CD4-positive, CD25-positive, alpha-beta regulatory T cell (primary cell): ENCODE measurements at regions not wholly inside any gene's neighbourhood (a gene's known extent, or its start where the extent isn't known, plus 50 kb on each side); places are given as distances from the start of the nearest gene placed in this dataset.

Experiments used
- ATAC-seq, 2 donors: fragments of 150-1000 bp; cut with Tn5 transposase; one replicate each; pipeline ENCODE4 v1.10.0; 2021; ENCODE audit warnings: low read depth in 2 of 2, moderate number of reproducible peaks in 2 of 2, moderate library complexity in 1 of 2
- DNase-seq, 3 donors: peaks; one replicate each; pipeline versions ENCODE4 v3.0.0 to v3.0.0-alpha.2; 2012 to 2022; ENCODE audit warnings: mixed read lengths in 1 of 3
- H3K27ac ChIP-seq: one replicate; pipeline ENCODE4 v1.7.0; 2013; ENCODE audit warnings: mild to moderate bottlenecking, low read length; ENCODE audit not compliant: insufficient read depth, poor library complexity, severe bottlenecking
- H3K27me3 ChIP-seq: one replicate; pipeline ENCODE4 v1.7.0; 2013; ENCODE audit warnings: low read length; ENCODE audit not compliant: control insufficient read depth, insufficient read depth
- H3K36me3 ChIP-seq: one replicate; pipeline ENCODE4 v1.7.0; 2013; ENCODE audit warnings: mild to moderate bottlenecking, low read length, moderate library complexity; ENCODE audit not compliant: control insufficient read depth, insufficient read depth
- H3K4me1 ChIP-seq: 2 replicates; pipeline ENCODE4 v1.7.0; 2013; ENCODE audit warnings: mild to moderate bottlenecking, low read length; ENCODE audit not compliant: insufficient read depth, control insufficient read depth, poor library complexity, severe bottlenecking
- H3K4me3 ChIP-seq: one replicate; pipeline ENCODE4 v1.7.0; 2013; ENCODE audit warnings: low read depth, mild to moderate bottlenecking, low read length, moderate library complexity
- H3K9me3 ChIP-seq, 2 experiments: 1 replicate in 1 of 2; 2 replicates in 1 of 2; pipeline ENCODE4 v1.7.0; 2013; ENCODE audit warnings: low read length in 2 of 2, mild to moderate bottlenecking in 1 of 2, moderate library complexity in 1 of 2; ENCODE audit not compliant: control insufficient read depth in 2 of 2
- H3K27ac Mint-ChIP-seq, 3 donors: one replicate each; pipeline ENCODE4 v1.8.0; 2020 to 2022; ENCODE audit warnings: mild to moderate bottlenecking in 3 of 3, mixed read lengths in 3 of 3, moderate library complexity in 2 of 3
- H3K27me3 Mint-ChIP-seq: one replicate; pipeline ENCODE4 v1.8.0; 2022; ENCODE audit warnings: mild to moderate bottlenecking, mixed read lengths
- H3K36me3 Mint-ChIP-seq: one replicate; pipeline ENCODE4 v1.8.0; 2020; ENCODE audit warnings: mixed read lengths
- H3K4me1 Mint-ChIP-seq, 4 donors: one replicate each; pipeline ENCODE4 v1.8.0; 2020 to 2022; ENCODE audit warnings: mixed read lengths in 4 of 4, mild to moderate bottlenecking in 1 of 4
- H3K4me3 Mint-ChIP-seq, 4 donors: one replicate each; pipeline ENCODE4 v1.8.0; 2020 to 2022; ENCODE audit warnings: mild to moderate bottlenecking in 4 of 4, mixed read lengths in 4 of 4, moderate library complexity in 3 of 4
- H3K9me3 Mint-ChIP-seq, 7 donors: one replicate each; pipeline ENCODE4 v1.8.0; 2020 to 2022; ENCODE audit warnings: mixed read lengths in 7 of 7, mild to moderate bottlenecking in 3 of 7, moderate library complexity in 2 of 7

DNA sequence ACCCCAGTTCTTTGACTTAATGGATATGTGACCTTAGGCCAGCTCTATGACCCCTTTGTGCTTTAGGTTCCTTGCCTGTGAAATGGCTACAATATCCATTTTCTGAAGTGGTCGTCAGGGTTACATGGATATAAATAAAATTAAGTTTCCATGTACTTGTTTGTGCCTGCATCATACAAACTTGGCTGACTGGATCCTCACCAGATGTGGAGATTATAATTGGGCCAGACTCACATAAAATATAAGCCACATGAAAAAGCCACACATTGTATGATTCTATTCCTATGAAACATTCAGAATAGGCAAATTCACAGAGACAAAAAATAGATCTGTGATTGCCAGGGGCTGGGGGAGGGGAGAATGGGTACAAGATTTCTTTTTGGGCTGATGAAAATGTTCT lies 100.9 kb upstream of the USP47 start:
- no peaks in the 10 kb centered on the region for H3K36me3 Mint-ChIP-seq
- peaks cover 3% of the 10 kb centered on the region for H3K27me3 ChIP-seq
- ATAC-seq (no peak), DNase-seq (no peak)
- peaks cover 26% of the 10 kb centered on the region for H3K27me3 Mint-ChIP-seq
- H3K4me1 ChIP-seq: no peaks in the 10 kb centered on the region
- peaks cover 0 to 2% (median 0%) of the 10 kb centered on the region in 7 donors for H3K9me3 Mint-ChIP-seq
- no peak overlapping the region for H3K27ac ChIP-seq
- no peak overlapping the region for H3K4me3 ChIP-seq
- H3K4me1 Mint-ChIP-seq: no peaks in the 10 kb centered on the region
- H3K9me3 ChIP-seq: no peaks in the 10 kb centered on the region
- no peaks in the 10 kb centered on the region for H3K36me3 ChIP-seq
- no peak overlapping the region for H3K4me3 Mint-ChIP-seq
- no peak overlapping the region for H3K27ac Mint-ChIP-seq

DNA sequence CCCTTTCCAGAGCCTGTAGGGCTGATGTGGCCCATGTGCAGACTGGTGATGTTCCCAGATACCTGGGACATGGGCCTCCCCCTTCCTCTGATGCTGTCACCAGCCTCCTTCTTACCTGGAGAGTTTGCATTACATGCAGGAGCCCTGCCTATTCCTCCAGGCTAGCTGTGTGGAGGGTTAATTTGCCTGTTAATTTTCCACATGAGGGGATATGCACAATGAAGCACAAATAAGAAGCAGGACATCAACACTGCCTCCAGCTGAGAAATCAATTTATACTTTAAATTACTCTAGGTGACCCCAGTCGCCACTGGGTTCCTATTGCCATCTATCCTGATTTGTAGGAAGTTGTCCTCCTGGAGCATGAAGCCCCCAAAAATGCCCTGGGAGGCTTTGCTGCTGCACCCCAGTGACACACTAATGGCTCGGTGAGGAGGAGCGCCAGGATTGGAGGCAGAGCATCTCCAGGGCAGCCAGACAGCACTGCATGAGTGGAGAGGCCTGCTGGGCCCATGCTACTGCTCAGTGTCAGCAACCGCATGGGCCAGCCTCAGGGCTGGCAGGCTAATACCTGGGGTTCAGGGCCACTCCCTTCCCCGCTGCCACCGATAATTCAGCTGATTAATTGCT lies 101.6 kb upstream of the USP47 start:
- peaks cover 3% of the 10 kb centered on the region for H3K27me3 ChIP-seq
- Mint-ChIP-seq H3K27ac (no peak overlapping the region), H3K9me3 (peaks cover 0 to under 1% (median 0%) of the 10 kb centered on the region in 7 donors), H3K36me3 (no peaks in the 10 kb centered on the region), H3K4me3 (no peak overlapping the region), H3K4me1 (no peaks in the 10 kb centered on the region), H3K27me3 (peaks cover 25% of the 10 kb centered on the region)
- H3K4me3 ChIP-seq: no peak overlapping the region
- ATAC-seq (no peak), DNase-seq (no peak)
- no peaks in the 10 kb centered on the region for H3K36me3 ChIP-seq
- no peak overlapping the region for H3K27ac ChIP-seq
- no peaks in the 10 kb centered on the region for H3K9me3 ChIP-seq
- H3K4me1 ChIP-seq: no peaks in the 10 kb centered on the region

DNA sequence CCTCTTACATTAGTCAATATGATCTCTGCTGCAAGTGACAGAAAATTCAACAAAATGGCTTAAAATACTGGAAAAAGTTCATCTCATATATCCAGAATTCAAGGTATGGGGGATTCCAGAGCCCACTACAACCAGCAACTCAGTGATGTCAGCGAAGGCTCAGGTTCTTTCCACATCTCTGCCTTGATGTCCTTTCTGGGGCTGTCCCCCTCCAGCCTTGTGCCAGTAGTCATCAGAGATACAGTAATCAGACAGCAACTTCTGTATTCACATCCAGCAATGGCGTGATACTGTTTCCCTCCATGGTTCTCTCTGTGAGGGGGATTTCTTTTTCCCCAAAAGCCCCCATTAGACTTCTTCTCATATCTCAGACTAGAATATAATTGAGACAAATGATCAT lies 103.4 kb upstream of the USP47 start:
- Mint-ChIP-seq H3K9me3 (no peaks in the 10 kb centered on the region), H3K27ac (no peak overlapping the region), H3K4me1 (no peaks in the 10 kb centered on the region), H3K27me3 (peaks cover 29% of the 10 kb centered on the region), H3K4me3 (no peak overlapping the region), H3K36me3 (no peaks in the 10 kb centered on the region)
- Histone ChIP-seq H3K4me1 (no peaks in the 10 kb centered on the region), H3K27ac (no peak overlapping the region), H3K27me3 (peaks cover 3% of the 10 kb centered on the region), H3K9me3 (no peaks in the 10 kb centered on the region), H3K36me3 (no peaks in the 10 kb centered on the region), H3K4me3 (no peak overlapping the region)
- no peak for ATAC-seq
- DNase-seq: no peak

DNA sequence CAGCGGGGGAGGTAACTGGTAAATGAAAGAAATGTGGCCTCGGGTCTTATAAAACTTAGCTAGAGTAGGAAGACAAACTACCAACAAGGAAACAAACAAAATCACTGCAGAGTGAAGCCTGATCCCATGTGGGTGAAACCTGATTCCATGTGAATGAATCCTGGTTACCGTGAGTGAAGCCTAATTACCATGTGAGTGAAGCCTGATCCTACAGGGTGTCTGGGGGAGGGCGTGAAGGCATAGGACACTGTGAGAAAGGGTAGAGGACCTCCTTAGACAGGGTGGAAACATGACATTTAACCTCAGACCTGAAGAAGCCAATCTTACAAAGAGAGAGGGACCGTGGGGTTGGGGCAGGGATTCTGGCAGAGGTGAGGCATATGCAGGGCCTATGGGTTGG lies 106.2 kb upstream of the USP47 start:
- Mint-ChIP-seq H3K4me3 (no peak overlapping the region), H3K27me3 (peaks cover 31% of the 10 kb centered on the region), H3K36me3 (no peaks in the 10 kb centered on the region), H3K9me3 (no peaks in the 10 kb centered on the region), H3K27ac (no peak overlapping the region), H3K4me1 (no peaks in the 10 kb centered on the region)
- no peak overlapping the region for H3K4me3 ChIP-seq
- H3K36me3 ChIP-seq: no peaks in the 10 kb centered on the region
- peaks cover 3% of the 10 kb centered on the region for H3K27me3 ChIP-seq
- no peaks in the 10 kb centered on the region for H3K4me1 ChIP-seq
- no peak overlapping the region for H3K27ac ChIP-seq
- DNase-seq: no peak
- H3K9me3 ChIP-seq: no peaks in the 10 kb centered on the region
- ATAC-seq: no peak

DNA sequence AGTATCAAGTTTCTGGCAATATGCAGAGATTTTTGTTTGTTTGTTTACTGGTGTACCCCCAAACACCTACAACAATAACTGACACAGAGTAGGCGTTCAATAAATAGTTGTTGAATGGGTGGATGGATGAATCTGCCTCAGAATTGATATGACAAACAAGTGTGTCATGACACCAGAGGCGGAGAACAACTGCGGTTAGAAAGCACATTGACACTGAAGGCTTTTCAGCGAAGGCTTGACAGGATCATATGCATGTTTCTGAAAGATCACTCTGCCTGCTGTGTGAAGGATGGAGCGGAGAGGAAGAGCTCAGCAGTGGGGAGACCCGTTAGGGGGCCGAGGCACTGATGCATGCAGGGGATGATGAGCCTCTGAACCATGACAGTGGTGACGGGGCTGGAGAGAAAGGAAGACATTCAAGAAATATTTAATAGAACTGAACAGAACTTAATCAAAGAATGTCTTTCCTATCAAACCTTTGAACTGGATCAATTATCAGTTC lies 108.5 kb upstream of the USP47 start:
- Mint-ChIP-seq H3K36me3 (no peaks in the 10 kb centered on the region), H3K27ac (no peak overlapping the region), H3K4me1 (no peaks in the 10 kb centered on the region), H3K4me3 (no peak overlapping the region), H3K27me3 (peaks cover 27% of the 10 kb centered on the region), H3K9me3 (peaks cover 0 to 2% (median 0%) of the 10 kb centered on the region in 7 donors)
- Histone ChIP-seq H3K4me3 (no peak overlapping the region), H3K27ac (no peak overlapping the region), H3K36me3 (no peaks in the 10 kb centered on the region), H3K27me3 (peaks cover 2% of the 10 kb centered on the region), H3K9me3 (no peaks in the 10 kb centered on the region), H3K4me1 (no peaks in the 10 kb centered on the region)
- ATAC-seq: no peak
- no peak for DNase-seq

DNA sequence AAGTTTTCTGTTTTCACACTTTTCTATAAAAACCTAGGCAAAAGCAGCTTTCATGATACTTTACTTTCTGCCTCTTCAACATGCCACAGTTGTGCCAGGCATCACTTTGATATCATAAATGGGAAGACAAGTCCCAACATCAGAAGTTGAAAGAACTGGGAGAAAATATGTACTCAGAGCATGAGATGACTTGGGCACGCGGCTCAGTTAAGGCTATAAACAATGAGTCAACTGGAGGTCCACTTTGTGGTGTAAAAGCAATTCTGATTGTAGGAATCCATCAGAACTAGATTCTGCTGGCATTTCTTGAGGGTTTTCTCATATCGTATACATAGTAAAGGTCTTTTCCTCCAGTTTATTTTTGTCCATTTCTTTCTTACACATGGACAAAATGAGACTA lies 109.7 kb upstream of the USP47 start:
- no peaks in the 10 kb centered on the region for H3K4me1 Mint-ChIP-seq
- H3K4me1 ChIP-seq: no peaks in the 10 kb centered on the region

DNA sequence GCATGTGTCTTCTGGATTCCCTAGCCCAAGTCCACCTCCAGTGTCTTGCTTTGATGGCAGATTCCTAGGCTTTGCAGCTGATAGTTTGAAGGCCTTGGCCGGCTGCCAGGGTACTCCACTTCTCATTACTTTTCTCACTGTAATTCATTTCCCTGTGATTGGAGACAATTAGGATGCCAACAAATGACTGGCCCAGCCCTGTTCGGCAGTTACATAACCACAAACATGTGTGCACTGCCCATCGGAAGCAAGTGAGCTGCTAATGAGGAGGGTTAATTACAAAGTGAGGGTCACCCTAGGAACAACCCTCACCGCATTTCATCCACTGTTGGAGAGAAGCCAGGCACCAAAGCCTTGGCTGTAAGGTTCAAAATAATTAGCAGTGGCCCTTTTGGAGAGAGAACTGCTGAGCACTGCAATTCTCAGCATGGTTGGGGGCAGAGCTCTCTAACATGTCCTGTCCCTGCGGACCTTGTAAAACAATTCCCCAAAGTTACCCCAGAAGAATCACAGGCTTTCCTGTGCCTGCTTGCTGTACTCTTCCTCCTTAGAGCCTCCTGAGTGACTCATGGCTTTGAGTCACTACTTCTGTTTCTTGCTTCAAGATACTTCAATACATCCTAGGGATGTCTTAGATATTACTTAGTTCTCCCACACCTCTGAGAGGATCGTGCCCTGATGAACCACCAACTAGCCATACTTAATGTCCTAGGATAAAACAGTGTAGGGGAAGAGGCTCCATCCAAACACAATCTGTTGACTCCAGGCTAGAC lies 109.7 kb upstream of the GALNT18 start:
- Histone ChIP-seq H3K27me3 (no peaks in the 10 kb centered on the region), H3K36me3 (no peaks in the 10 kb centered on the region), H3K27ac (no peak overlapping the region), H3K4me1 (no peaks in the 10 kb centered on the region), H3K4me3 (no peak overlapping the region), H3K9me3 (no peaks in the 10 kb centered on the region)
- ATAC-seq (no peak), DNase-seq (no peak)
- Mint-ChIP-seq H3K27ac (no peak overlapping the region), H3K4me1 (no peaks in the 10 kb centered on the region), H3K36me3 (no peaks in the 10 kb centered on the region), H3K9me3 (peaks cover 0 to 2% (median 0%) of the 10 kb centered on the region in 7 donors), H3K4me3 (peak overlapping the region in 1 of 4 donors; percentile 34), H3K27me3 (peaks cover 27% of the 10 kb centered on the region)

More for the DNA sequence above, 109.7 kb upstream of the USP47 start:
- Histone ChIP-seq H3K4me3 (no peak overlapping the region), H3K36me3 (no peaks in the 10 kb centered on the region), H3K27me3 (no peaks in the 10 kb centered on the region), H3K27ac (no peak overlapping the region), H3K9me3 (no peaks in the 10 kb centered on the region)
- Mint-ChIP-seq H3K9me3 (peaks cover 0 to 2% (median 0%) of the 10 kb centered on the region in 7 donors), H3K27ac (no peak overlapping the region), H3K27me3 (peaks cover 27% of the 10 kb centered on the region), H3K36me3 (no peaks in the 10 kb centered on the region), H3K4me3 (no peak overlapping the region)
- DNase-seq: no peak
- no peak for ATAC-seq

DNA sequence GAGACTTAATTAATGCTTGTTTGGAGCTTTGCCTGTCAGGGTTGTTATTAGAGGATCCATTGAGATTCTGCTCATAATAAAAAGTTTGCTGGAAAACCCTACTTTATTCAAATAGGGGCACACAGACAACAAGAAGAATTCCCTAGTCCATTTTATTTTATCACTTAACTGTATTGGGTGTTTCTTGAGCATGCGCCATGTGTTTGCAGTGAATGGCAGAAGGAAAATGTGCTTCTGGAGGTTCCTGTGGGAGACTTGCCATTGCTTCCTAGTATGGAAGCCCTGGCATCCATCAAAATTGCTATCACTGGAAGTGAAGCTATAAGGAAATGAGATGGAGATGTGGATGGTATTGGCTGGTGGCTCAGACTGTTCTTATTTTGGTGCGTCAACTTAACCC lies 106.6 kb upstream of the GALNT18 start:
- Histone ChIP-seq H3K27ac (no peak overlapping the region), H3K4me1 (no peaks in the 10 kb centered on the region), H3K36me3 (no peaks in the 10 kb centered on the region), H3K4me3 (no peak overlapping the region), H3K27me3 (no peaks in the 10 kb centered on the region), H3K9me3 (no peaks in the 10 kb centered on the region)
- H3K27ac Mint-ChIP-seq: no peak overlapping the region
- H3K4me1 Mint-ChIP-seq: no peaks in the 10 kb centered on the region
- no peaks in the 10 kb centered on the region for H3K36me3 Mint-ChIP-seq
- H3K9me3 Mint-ChIP-seq: peaks cover 0 to 3% (median 0%) of the 10 kb centered on the region in 7 donors
- H3K4me3 Mint-ChIP-seq: no peak overlapping the region
- ATAC-seq (no peak), DNase-seq (no peak)
- peaks cover 9% of the 10 kb centered on the region for H3K27me3 Mint-ChIP-seq
